Activated CD8-positive, alpha-beta T cell treated with anti-CD3 and anti-CD28 coated beads for 36 hours (primary cell): ENCODE measurements at regions not wholly inside any gene's neighbourhood (a gene's known extent, or its start where the extent isn't known, plus 50 kb on each side); places are given as distances from the start of the nearest gene placed in this dataset.

Source experiments
- ATAC-seq: fragments of 200-7000 bp; cut with Tn5 transposase; one replicate; pipeline ENCODE4 v1.10.0; 2021; ENCODE audit warnings: mild to moderate bottlenecking, moderate library complexity
- CTCF ChIA-PET: fragments of 350-600 bp; sonication (Branson Sonifier 250); formaldehyde crosslinking; loops from one replicate; lab custom pipeline; 2021; ENCODE audit warnings: antibody characterized with exemption; lab: Charles Lee
- POLR2A ChIA-PET: fragments of 350-600 bp; sonication (Branson Sonifier 250); formaldehyde crosslinking; loops from one replicate; lab custom pipeline; 2021; ENCODE audit warnings: antibody characterized with exemption; lab: Charles Lee
- DNase-seq: peaks from one replicate; pipeline ENCODE4 v3.0.0-alpha.2; 2020
- H3K27ac Mint-ChIP-seq: one replicate; pipeline ENCODE4 v1.8.0; 2021; ENCODE audit warnings: mild to moderate bottlenecking, mixed read lengths
- H3K27me3 Mint-ChIP-seq: one replicate; pipeline ENCODE4 v1.8.0; 2021; ENCODE audit warnings: mixed read lengths
- H3K36me3 Mint-ChIP-seq: one replicate; pipeline ENCODE4 v1.8.0; 2021; ENCODE audit warnings: low read depth, mixed read lengths
- H3K4me1 Mint-ChIP-seq: one replicate; pipeline ENCODE4 v1.8.0; 2021; ENCODE audit warnings: low read depth, mixed read lengths
- H3K4me3 Mint-ChIP-seq: one replicate; pipeline ENCODE4 v1.8.0; 2021; ENCODE audit warnings: mild to moderate bottlenecking, moderate library complexity, mixed read lengths
- H3K9me3 Mint-ChIP-seq: one replicate; pipeline ENCODE4 v1.8.0; 2021; ENCODE audit warnings: mixed read lengths
- CTCF ChIP-seq: fragments of 200-600 bp; IDR thresholded peaks from one replicate; pipeline ENCODE4 v1.8.0; 2022; ENCODE audit warnings: antibody characterized with exemption, mild to moderate bottlenecking
- intact Hi-C: fragments of 100-400 bp; cut with micrococcal nuclease; formaldehyde crosslinking; loops from one replicate; pipeline ENCODE4 v1.10.0; 2022

- intact Hi-C loops = no loop called here
- POLR2A ChIA-PET = no interaction called here
These were observed 272.7 kb downstream of the KLF6 start for GRCh38 chr10:3512263-3512662.

GRCh38 chr10:3511483-3511882 lies 273.5 kb downstream of the KLF6 start:
- CTCF ChIA-PET = interaction anchor here (1.4 kb wide), 1 partner anchor 272 kb away, joined by 3 read pairs; no protein-coding TSS in a partner anchor
- intact Hi-C loops = no loop called here
- DNase-seq (no peak), ATAC-seq (no peak)
- peaks cover 6% of the 10 kb centered on the region for H3K27me3 Mint-ChIP-seq
- H3K4me3 Mint-ChIP-seq = no peak overlapping the region
- H3K27ac Mint-ChIP-seq = no peak overlapping the region
- H3K4me1 Mint-ChIP-seq = peaks cover 1% of the 10 kb centered on the region
- no peaks in the 10 kb centered on the region for H3K36me3 Mint-ChIP-seq
- no peaks in the 10 kb centered on the region for H3K9me3 Mint-ChIP-seq
- no peak for TF ChIP-seq CTCF
- POLR2A ChIA-PET = no interaction called here

More at GRCh38 chr10:3512263-3512662, 272.7 kb downstream of the KLF6 start:
- no peaks in the 10 kb centered on the region for H3K4me1 Mint-ChIP-seq
- no peak for TF ChIP-seq CTCF
- H3K4me3 Mint-ChIP-seq = no peak overlapping the region
- H3K27me3 Mint-ChIP-seq = peaks cover 6% of the 10 kb centered on the region
- no peak for ATAC-seq
- H3K27ac Mint-ChIP-seq = no peak overlapping the region
- H3K9me3 Mint-ChIP-seq = no peaks in the 10 kb centered on the region
- CTCF ChIA-PET = interaction anchor here (1.1 to 1.4 kb wide), 2 partner anchors 38 to 272 kb away, joined by 3 read pairs; no protein-coding TSS in a partner anchor
- no peaks in the 10 kb centered on the region for H3K36me3 Mint-ChIP-seq
- no peak for DNase-seq

GRCh38 chr10:3510741-3511140 lies 274.3 kb downstream of the KLF6 start:
- no peak for TF ChIP-seq CTCF
- ChIA-PET POLR2A (no interaction called here), CTCF (no interaction called here)
- Mint-ChIP-seq H3K4me3 (no peak overlapping the region), H3K27ac (no peak overlapping the region), H3K27me3 (peaks cover 3% of the 10 kb centered on the region), H3K9me3 (no peaks in the 10 kb centered on the region), H3K4me1 (peaks cover 2% of the 10 kb centered on the region), H3K36me3 (no peaks in the 10 kb centered on the region)
- intact Hi-C loops = no loop called here
- DNase-seq = no peak
- no peak for ATAC-seq

GRCh38 chr10:3509355-3509754 lies 275.7 kb downstream of the KLF6 start:
- H3K4me1 Mint-ChIP-seq = peaks cover 2% of the 10 kb centered on the region
- H3K27ac Mint-ChIP-seq = no peak overlapping the region
- no peak for ATAC-seq
- no peaks in the 10 kb centered on the region for H3K36me3 Mint-ChIP-seq
- DNase-seq = no peak
- POLR2A ChIA-PET = no interaction called here
- no peaks in the 10 kb centered on the region for H3K9me3 Mint-ChIP-seq
- intact Hi-C loops = no loop called here
- TF ChIP-seq CTCF = no peak
- peaks cover 1% of the 10 kb centered on the region for H3K27me3 Mint-ChIP-seq
- H3K4me3 Mint-ChIP-seq = no peak overlapping the region
- CTCF ChIA-PET = no interaction called here

GRCh38 chr10:3503299-3503698 lies 281.7 kb downstream of the KLF6 start:
- no peak for DNase-seq
- no peaks in the 10 kb centered on the region for H3K36me3 Mint-ChIP-seq
- no peak for ATAC-seq
- H3K27me3 Mint-ChIP-seq = no peaks in the 10 kb centered on the region
- H3K4me1 Mint-ChIP-seq = peaks cover 2% of the 10 kb centered on the region
- CTCF ChIA-PET = no interaction called here
- H3K9me3 Mint-ChIP-seq = no peaks in the 10 kb centered on the region
- H3K4me3 Mint-ChIP-seq = no peak overlapping the region
- intact Hi-C loops = no loop called here
- POLR2A ChIA-PET = no interaction called here
- no peak overlapping the region for H3K27ac Mint-ChIP-seq
- TF ChIP-seq CTCF = no peak
